GM12891 (cell line): ENCODE measurements at regions not wholly inside any gene's neighbourhood (a gene's known extent, or its start where the extent isn't known, plus 50 kb on each side); places are given as distances from the start of the nearest gene placed in this dataset.

Source experiments
- POLR2A ChIP-seq: IDR thresholded peaks from 2 replicates; pipeline ENCODE4 v1.6.1; 2011; ENCODE audit warnings: low read depth, low read length, control low read depth
- POLR2AphosphoS5 ChIP-seq: IDR thresholded peaks from 2 replicates; pipeline ENCODE4 v1.6.1; 2011; ENCODE audit warnings: low read depth, low read length, control low read depth

GRCh38 chr9:33660772-33661171, 134.6 kb upstream of the PRSS3 start:
- TF ChIP-seq POLR2A: no peak
- TF ChIP-seq POLR2AphosphoS5: no peak
